Osteocyte (in vitro differentiated cells): ENCODE measurements at regions not wholly inside any gene's neighbourhood (a gene's known extent, or its start where the extent isn't known, plus 50 kb on each side); places are given as distances from the start of the nearest gene placed in this dataset.
"Not testable (repeated sequence)": the region's sequence is repeated elsewhere in the genome, so short reads cannot be mapped to it uniquely, and the experiment has no call there.

Experiments
- DNase-seq: peaks from one replicate; pipeline ENCODE4 v3.0.0; 2021; ENCODE audit warnings: mixed read lengths; ENCODE audit not compliant: unreplicated experiment; ENCODE audit errors: extremely low spot score
- H3K27ac Mint-ChIP-seq: one replicate; pipeline ENCODE4 v1.8.0; 2021; ENCODE audit warnings: mild to moderate bottlenecking, mixed read lengths; ENCODE audit not compliant: unreplicated experiment
- H3K27me3 Mint-ChIP-seq: one replicate; pipeline ENCODE4 v1.8.0; 2021; ENCODE audit warnings: mixed read lengths; ENCODE audit not compliant: unreplicated experiment
- H3K36me3 Mint-ChIP-seq: one replicate; pipeline ENCODE4 v1.8.0; 2021; ENCODE audit warnings: mixed read lengths; ENCODE audit not compliant: unreplicated experiment
- H3K4me1 Mint-ChIP-seq: one replicate; pipeline ENCODE4 v1.8.0; 2021; ENCODE audit warnings: mixed read lengths; ENCODE audit not compliant: unreplicated experiment
- H3K4me3 Mint-ChIP-seq: one replicate; pipeline ENCODE4 v1.8.0; 2021; ENCODE audit warnings: mild to moderate bottlenecking, moderate library complexity, mixed read lengths; ENCODE audit not compliant: unreplicated experiment
- H3K9me3 Mint-ChIP-seq: one replicate; pipeline ENCODE4 v1.8.0; 2021; ENCODE audit warnings: mixed read lengths; ENCODE audit not compliant: unreplicated experiment
- TF ChIP-seq, protein P1 (sequence below): fragments of 200-600 bp; sonication (generic); IDR thresholded peaks from 2 replicates; pipeline ENCODE4 v1.5.0; 2021; ENCODE audit warnings: antibody characterized with exemption, mild to moderate bottlenecking, moderate library complexity

DNA sequence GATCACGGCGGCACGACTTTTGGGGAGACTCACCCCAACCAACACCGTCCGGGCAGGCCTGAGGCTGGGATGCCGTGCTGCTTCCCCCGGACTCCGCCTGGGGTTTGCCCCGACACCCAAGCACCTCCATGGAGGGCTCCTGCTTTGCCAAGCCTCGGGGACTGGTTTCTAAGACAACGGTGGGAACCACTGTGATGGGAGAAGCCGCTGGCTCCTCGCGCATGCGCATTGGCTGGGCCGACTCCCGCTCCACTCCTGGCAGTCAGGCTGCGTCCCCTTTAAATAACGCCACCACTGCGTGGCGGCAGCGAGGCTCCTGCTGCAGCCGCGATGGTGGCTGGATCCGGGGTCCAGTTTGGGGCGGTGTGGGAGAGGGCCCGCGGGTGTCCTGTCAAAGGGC is 201.0 kb downstream of the ZNF716 start:
- H3K4me1 Mint-ChIP-seq: no peaks in the 10 kb centered on the region
- no peaks in the 10 kb centered on the region for H3K36me3 Mint-ChIP-seq
- TF ChIP-seq, protein P1, sequence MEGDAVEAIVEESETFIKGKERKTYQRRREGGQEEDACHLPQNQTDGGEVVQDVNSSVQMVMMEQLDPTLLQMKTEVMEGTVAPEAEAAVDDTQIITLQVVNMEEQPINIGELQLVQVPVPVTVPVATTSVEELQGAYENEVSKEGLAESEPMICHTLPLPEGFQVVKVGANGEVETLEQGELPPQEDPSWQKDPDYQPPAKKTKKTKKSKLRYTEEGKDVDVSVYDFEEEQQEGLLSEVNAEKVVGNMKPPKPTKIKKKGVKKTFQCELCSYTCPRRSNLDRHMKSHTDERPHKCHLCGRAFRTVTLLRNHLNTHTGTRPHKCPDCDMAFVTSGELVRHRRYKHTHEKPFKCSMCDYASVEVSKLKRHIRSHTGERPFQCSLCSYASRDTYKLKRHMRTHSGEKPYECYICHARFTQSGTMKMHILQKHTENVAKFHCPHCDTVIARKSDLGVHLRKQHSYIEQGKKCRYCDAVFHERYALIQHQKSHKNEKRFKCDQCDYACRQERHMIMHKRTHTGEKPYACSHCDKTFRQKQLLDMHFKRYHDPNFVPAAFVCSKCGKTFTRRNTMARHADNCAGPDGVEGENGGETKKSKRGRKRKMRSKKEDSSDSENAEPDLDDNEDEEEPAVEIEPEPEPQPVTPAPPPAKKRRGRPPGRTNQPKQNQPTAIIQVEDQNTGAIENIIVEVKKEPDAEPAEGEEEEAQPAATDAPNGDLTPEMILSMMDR: no peak
- peaks cover 32% of the 10 kb centered on the region for H3K9me3 Mint-ChIP-seq
- H3K4me3 Mint-ChIP-seq: no peak overlapping the region
- DNase-seq: no peak
- H3K27ac Mint-ChIP-seq: no peak overlapping the region
- no peaks in the 10 kb centered on the region for H3K27me3 Mint-ChIP-seq

DNA sequence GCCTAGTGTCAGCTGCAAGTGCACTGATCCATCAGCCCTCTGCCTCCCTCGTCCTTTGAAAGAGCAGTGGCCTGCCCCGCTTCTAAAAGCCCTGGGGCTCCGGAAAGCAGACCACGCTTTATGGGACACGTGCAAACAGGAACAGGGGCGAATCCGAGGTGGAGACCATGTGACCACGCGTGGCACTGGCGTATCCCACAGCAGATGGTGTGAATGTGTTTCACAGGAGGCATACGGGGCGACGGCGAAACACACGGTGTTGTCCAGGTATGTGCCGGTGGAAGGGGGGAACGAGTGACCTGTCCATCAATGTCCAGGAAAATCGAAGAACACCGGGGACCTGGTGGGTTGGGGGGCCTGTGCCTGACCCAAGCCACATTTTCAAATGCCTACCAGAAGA is 201.6 kb downstream of the ZNF716 start:
- not testable (repeated sequence) for H3K4me1 Mint-ChIP-seq, H3K36me3 Mint-ChIP-seq, DNase-seq, H3K4me3 Mint-ChIP-seq, H3K27me3 Mint-ChIP-seq, H3K27ac Mint-ChIP-seq
- H3K9me3 Mint-ChIP-seq: peaks cover 33% of the 10 kb centered on the region

DNA sequence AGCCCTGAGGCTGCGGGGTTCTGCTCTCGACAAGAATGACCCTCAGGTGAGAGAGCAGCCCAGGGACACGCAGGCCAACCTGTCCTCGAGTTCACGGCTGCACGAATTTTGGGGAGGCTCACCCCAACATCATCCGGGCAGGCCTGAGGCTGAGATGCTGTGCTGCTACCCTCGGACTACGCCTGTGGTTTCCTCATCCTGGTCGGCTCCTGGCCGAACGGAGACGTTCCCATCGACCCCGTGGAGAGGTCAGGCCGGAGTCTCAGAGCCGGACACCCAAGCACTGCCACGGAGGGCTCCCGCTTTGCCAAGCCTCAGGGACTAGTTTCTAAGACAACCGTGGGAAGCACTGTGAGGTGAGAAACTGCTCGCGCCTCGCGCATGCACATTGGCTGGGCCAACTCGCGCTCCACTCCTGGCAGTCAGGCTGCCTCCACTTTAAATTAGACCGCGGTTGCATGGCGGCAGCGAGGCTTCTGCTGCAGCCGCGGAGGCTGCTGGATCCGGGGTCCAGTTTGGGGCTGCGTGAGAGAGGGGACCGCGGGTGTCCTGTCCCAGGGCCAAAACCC is 203.4 kb downstream of the ZNF716 start:
- H3K4me1 Mint-ChIP-seq: no peaks in the 10 kb centered on the region
- H3K27me3 Mint-ChIP-seq: no peaks in the 10 kb centered on the region
- no peak overlapping the region for H3K27ac Mint-ChIP-seq
- peaks cover 38% of the 10 kb centered on the region for H3K9me3 Mint-ChIP-seq
- no peak for DNase-seq
- H3K36me3 Mint-ChIP-seq: no peaks in the 10 kb centered on the region
- no peak overlapping the region for H3K4me3 Mint-ChIP-seq
- TF ChIP-seq, protein P1: no peak

DNA sequence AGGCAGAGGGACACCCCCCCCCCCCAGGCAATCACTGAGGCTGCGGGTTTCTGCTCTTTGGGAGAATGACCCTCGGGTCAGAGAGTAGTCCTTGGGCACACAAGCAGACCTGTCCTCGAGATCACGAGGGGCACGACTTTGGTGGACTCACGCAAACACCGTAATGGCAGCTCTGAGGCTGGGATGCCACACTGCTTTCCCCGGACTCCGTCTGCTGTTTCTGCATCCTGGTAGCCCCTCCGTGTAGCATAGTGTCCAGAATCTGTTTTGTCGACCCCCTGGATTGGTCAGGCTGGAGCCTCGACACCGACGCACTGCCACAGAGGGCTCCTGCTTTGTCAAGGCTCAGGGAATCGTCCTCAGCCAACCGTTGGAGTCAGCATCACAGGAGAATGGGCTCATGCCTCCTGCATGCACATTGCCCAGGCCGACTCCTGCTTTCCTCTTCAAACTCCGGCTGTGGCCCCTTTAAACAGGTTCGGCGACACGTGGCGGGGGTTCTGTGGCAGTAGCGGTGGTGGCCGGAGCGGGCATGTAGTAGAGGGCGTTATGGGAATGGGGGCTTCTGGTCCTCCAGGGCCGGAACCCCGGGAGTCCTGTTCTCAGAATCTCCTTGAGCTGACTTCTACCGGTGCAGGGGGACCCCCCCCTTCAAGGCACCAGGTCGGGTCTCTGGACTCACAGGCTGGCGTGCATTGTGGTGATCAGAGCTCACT is 205.3 kb downstream of the ZNF716 start:
- not testable (repeated sequence) for H3K36me3 Mint-ChIP-seq, H3K27ac Mint-ChIP-seq, H3K4me1 Mint-ChIP-seq, H3K27me3 Mint-ChIP-seq, DNase-seq, H3K4me3 Mint-ChIP-seq
- H3K9me3 Mint-ChIP-seq: peaks cover 39% of the 10 kb centered on the region

DNA sequence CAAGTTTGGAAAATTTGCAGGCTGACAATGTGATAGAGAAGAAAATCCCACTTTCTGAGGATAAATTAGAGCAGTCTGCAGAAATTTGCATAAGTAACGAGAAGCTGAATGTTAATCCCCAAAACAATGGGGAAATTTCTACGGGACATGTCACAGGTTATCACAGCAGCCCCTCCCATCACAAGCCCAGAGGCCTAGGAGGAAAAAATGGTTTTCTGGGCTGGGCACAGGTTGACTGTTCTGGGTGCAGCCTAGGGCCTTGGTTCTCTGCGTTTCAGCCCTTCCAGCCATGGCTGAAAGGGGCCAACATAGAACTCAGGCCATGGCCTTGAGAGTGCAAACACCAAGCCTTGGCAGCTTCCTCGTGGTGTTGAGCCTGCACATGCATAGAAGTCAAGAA is 209.2 kb downstream of the ZNF716 start:
- not testable (repeated sequence) for H3K27me3 Mint-ChIP-seq, H3K4me1 Mint-ChIP-seq, H3K27ac Mint-ChIP-seq, H3K4me3 Mint-ChIP-seq, DNase-seq, H3K36me3 Mint-ChIP-seq
- H3K9me3 Mint-ChIP-seq: peaks cover 33% of the 10 kb centered on the region

DNA sequence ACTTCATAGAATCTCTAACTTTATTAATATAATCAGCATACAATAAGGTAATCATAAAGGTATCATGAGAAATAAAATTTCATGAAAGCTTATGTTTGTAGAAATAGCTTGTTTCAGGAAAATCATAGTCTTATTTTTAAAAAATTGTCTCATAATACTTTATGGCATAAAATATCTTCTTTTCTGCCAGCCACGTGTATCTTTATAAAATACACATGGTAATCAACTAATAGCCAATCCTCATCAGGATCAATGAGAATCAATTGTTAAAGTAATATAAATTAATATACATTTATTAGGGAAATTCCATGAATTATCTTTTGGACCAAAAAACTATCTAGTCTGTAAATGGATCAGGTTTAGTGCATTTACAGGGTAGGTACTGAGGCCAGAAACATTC is 227.0 kb downstream of the ZNF716 start:
- H3K4me3 Mint-ChIP-seq, DNase-seq, H3K27ac Mint-ChIP-seq, H3K36me3 Mint-ChIP-seq, H3K4me1 Mint-ChIP-seq, H3K27me3 Mint-ChIP-seq: not testable (repeated sequence)
- peaks cover 27% of the 10 kb centered on the region for H3K9me3 Mint-ChIP-seq

DNA sequence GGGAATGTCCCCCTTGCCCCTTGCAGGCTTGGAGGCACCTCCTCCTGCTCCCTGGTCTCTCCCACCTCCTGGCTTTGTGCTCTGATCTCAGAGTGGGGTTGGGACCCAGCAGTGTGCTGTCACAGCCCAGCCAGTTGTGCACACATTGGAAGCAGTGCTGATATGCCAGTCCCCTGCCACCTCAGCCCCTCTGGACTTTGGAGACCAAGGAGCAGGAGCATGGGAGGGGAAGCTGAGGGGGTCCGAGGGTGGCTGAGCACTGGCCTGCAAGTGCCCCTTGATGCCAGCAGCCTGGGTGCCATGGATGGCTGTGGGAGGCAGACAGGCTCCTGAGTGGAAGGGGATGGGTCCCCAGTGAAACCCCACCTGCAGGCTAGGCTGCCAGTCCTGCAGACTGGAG is 235.4 kb downstream of the ZNF716 start:
- Mint-ChIP-seq H3K4me3 (no peak overlapping the region), H3K27me3 (no peaks in the 10 kb centered on the region), H3K36me3 (no peaks in the 10 kb centered on the region), H3K27ac (no peak overlapping the region), H3K9me3 (peaks cover 36% of the 10 kb centered on the region), H3K4me1 (no peaks in the 10 kb centered on the region)
- DNase-seq: no peak
- TF ChIP-seq, protein P1: no peak
